ENCODE measurements at regions not wholly inside any gene's neighbourhood (a gene's known extent, or its start where the extent isn't known, plus 50 kb on each side); places are given as distances from the start of the nearest gene placed in this dataset.

DNA sequence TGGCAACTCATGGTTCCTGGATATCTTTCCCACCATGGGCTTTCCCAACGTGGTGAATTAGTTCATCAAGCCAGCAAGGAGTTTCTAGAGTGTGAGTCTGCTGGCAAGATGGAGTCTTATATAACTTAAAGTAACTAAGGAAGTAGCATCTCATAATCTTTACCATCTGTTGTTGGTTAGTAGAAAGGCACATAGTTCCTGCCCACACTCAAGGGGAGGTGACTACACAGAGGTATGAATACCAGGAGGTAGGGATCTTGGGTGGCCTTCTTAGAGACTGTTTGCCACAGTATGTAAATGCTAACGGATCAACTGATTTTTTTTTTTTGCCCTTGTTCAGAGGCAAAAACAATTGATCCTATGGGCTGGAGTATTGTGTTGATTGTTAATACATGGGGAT, 446.9 kb downstream of the ATP23 start:
- DNase-seq (ENCODE audit: low read depth) (no peak), FAIRE-seq (peak; percentile 52)
- Histone ChIP-seq H3K4me3 (ENCODE audit: low read depth, low read length) (no peak overlapping the region), H3K27me3 (ENCODE audit: control insufficient read depth, insufficient read depth, low read length) (no peaks in the 10 kb centered on the region), H3K36me3 (ENCODE audit: control insufficient read depth, insufficient read depth, low read length) (no peaks in the 10 kb centered on the region)
- TF ChIP-seq, protein P1, sequence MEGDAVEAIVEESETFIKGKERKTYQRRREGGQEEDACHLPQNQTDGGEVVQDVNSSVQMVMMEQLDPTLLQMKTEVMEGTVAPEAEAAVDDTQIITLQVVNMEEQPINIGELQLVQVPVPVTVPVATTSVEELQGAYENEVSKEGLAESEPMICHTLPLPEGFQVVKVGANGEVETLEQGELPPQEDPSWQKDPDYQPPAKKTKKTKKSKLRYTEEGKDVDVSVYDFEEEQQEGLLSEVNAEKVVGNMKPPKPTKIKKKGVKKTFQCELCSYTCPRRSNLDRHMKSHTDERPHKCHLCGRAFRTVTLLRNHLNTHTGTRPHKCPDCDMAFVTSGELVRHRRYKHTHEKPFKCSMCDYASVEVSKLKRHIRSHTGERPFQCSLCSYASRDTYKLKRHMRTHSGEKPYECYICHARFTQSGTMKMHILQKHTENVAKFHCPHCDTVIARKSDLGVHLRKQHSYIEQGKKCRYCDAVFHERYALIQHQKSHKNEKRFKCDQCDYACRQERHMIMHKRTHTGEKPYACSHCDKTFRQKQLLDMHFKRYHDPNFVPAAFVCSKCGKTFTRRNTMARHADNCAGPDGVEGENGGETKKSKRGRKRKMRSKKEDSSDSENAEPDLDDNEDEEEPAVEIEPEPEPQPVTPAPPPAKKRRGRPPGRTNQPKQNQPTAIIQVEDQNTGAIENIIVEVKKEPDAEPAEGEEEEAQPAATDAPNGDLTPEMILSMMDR (IDR thresholded peaks at IDR 0.05; ENCODE audit: insufficient read depth, low read length, severe bottlenecking), result no peak

DNA sequence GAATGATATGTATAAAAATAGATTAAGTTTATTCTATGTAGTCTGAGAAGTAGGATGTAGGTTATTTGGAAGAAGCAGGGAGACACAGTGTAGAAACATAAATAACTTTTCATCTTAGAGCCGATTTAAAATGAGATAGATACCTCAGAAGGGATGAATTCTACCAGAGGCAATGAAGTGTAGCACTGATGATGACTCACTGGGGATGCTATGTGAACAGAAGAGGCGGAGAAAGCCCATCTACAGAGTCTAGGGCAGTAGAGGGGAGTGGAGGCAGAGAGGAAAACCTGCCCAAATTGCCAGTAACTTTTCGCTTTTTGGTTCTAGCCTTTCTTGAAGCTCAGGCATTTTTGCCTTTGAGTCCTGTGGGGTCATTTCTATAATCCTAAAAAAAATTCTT, 451.8 kb downstream of the ATP23 start:
- FAIRE-seq (no peak), DNase-seq (ENCODE audit: low read depth) (peak; percentile 35)
- TF ChIP-seq, protein P1 (IDR thresholded peaks at IDR 0.05; ENCODE audit: insufficient read depth, low read length, severe bottlenecking), result no peak
- Histone ChIP-seq H3K27me3 (ENCODE audit: control insufficient read depth, insufficient read depth, low read length) (no peaks in the 10 kb centered on the region), H3K4me3 (ENCODE audit: low read depth, low read length) (no peak overlapping the region), H3K36me3 (ENCODE audit: control insufficient read depth, insufficient read depth, low read length) (no peaks in the 10 kb centered on the region)

- H3K4me3 ChIP-seq (ENCODE audit: low read depth, low read length), result no peak overlapping the region
- DNase-seq (ENCODE audit: low read depth) (no peak), FAIRE-seq (no peak)
- TF ChIP-seq, protein P1 (IDR thresholded peaks at IDR 0.05; ENCODE audit: insufficient read depth, low read length, severe bottlenecking), result no peak
- H3K27me3 ChIP-seq (ENCODE audit: control insufficient read depth, insufficient read depth, low read length), result no peaks in the 10 kb centered on the region
- H3K36me3 ChIP-seq (ENCODE audit: control insufficient read depth, insufficient read depth, low read length), result no peaks in the 10 kb centered on the region
Observed at GRCh38 chr12:58395056-58395455, 453.7 kb downstream of the ATP23 start.

DNA sequence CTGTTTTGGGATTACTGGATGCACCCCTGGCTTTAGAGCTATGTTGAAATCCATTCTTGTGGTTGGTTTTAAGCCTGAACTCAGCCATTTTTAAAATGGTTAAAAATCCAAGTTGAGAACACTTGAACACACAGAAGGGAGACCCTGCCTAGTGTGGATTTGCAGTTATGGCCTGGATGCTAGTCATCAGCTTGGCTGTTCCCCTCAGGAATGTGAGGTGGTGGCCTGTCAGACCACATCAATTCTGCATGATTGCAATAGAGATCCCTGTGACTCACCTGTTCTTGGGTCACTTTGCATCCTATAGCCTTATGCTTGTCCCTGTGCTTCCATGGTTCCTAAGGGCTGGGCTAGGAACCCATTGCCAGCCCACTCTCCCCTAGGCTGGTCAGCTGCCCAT, 454.1 kb downstream of the ATP23 start:
- TF ChIP-seq, protein P1 (IDR thresholded peaks at IDR 0.05; ENCODE audit: insufficient read depth, low read length, severe bottlenecking), result no peak
- Histone ChIP-seq H3K36me3 (ENCODE audit: control insufficient read depth, insufficient read depth, low read length) (no peaks in the 10 kb centered on the region), H3K27me3 (ENCODE audit: control insufficient read depth, insufficient read depth, low read length) (no peaks in the 10 kb centered on the region), H3K4me3 (ENCODE audit: low read depth, low read length) (no peak overlapping the region)
- DNase-seq (ENCODE audit: low read depth) (peak; percentile 33), FAIRE-seq (peak; percentile 28)

- DNase-seq (ENCODE audit: low read depth) (no peak), FAIRE-seq (no peak)
- Histone ChIP-seq H3K27me3 (ENCODE audit: control insufficient read depth, insufficient read depth, low read length) (no peaks in the 10 kb centered on the region), H3K4me3 (ENCODE audit: low read depth, low read length) (no peak overlapping the region), H3K36me3 (ENCODE audit: control insufficient read depth, insufficient read depth, low read length) (no peaks in the 10 kb centered on the region)
- TF ChIP-seq, protein P1 (IDR thresholded peaks at IDR 0.05; ENCODE audit: insufficient read depth, low read length, severe bottlenecking), result no peak
Observed at GRCh38 chr12:58396239-58396638, 454.9 kb downstream of the ATP23 start.

GRCh38 chr12:58405363-58405762, 464.0 kb downstream of the ATP23 start:
- FAIRE-seq, result no peak
- Histone ChIP-seq H3K27me3 (ENCODE audit: control insufficient read depth, insufficient read depth, low read length) (no peaks in the 10 kb centered on the region), H3K4me3 (ENCODE audit: low read depth, low read length) (no peak overlapping the region), H3K36me3 (ENCODE audit: control insufficient read depth, insufficient read depth, low read length) (no peaks in the 10 kb centered on the region)
- DNase-seq (ENCODE audit: low read depth), result no peak
- TF ChIP-seq, protein P1 (IDR thresholded peaks at IDR 0.05; ENCODE audit: insufficient read depth, low read length, severe bottlenecking), result no peak

Data from bronchial epithelial cell (primary cell).